Activated B cell treated with CpG ODN at 0.5 μM for 24 hours (primary cell): ENCODE measurements at regions not wholly inside any gene's neighbourhood (a gene's known extent, or its start where the extent isn't known, plus 50 kb on each side); places are given as distances from the start of the nearest gene placed in this dataset.
"Not testable (repeated sequence)": the region's sequence is repeated elsewhere in the genome, so short reads cannot be mapped to it uniquely, and the experiment has no call there.

Source experiments
- ATAC-seq: fragments of 200-7000 bp; cut with Tn5 transposase; one replicate; pipeline ENCODE4 v1.10.0; 2021; ENCODE audit warnings: low read depth, mild to moderate bottlenecking, moderate library complexity
- CTCF ChIA-PET: fragments of 350-600 bp; sonication (Branson Sonifier 250); formaldehyde crosslinking; loops from one replicate; lab custom pipeline; 2021; ENCODE audit warnings: antibody characterized with exemption; lab: Charles Lee
- POLR2A ChIA-PET: fragments of 350-600 bp; sonication (Branson Sonifier 250); formaldehyde crosslinking; loops from one replicate; lab custom pipeline; 2021; ENCODE audit warnings: antibody characterized with exemption; lab: Charles Lee
- DNase-seq: peaks from one replicate; pipeline ENCODE4 v3.0.0; 2022
- H3K27ac Mint-ChIP-seq: one replicate; pipeline ENCODE4 v1.8.0; 2020; ENCODE audit warnings: mixed read lengths
- H3K27me3 Mint-ChIP-seq: one replicate; pipeline ENCODE4 v1.8.0; 2021; ENCODE audit warnings: mixed read lengths
- H3K36me3 Mint-ChIP-seq: one replicate; pipeline ENCODE4 v1.8.0; 2021; ENCODE audit warnings: low read depth, mixed read lengths
- H3K4me1 Mint-ChIP-seq: one replicate; pipeline ENCODE4 v1.8.0; 2021; ENCODE audit warnings: mixed read lengths
- H3K4me3 Mint-ChIP-seq: one replicate; pipeline ENCODE4 v1.8.0; 2020; ENCODE audit warnings: mild to moderate bottlenecking, mixed read lengths
- H3K9me3 Mint-ChIP-seq: one replicate; pipeline ENCODE4 v1.8.0; 2020; ENCODE audit warnings: mixed read lengths
- intact Hi-C: fragments of 100-400 bp; cut with micrococcal nuclease; formaldehyde crosslinking; loops from one replicate; pipeline ENCODE4 v1.15.1; 2024
- TF ChIP-seq, protein P1 (sequence below): fragments of 200-600 bp; IDR thresholded peaks from one replicate; pipeline ENCODE4 v1.8.0; 2022; ENCODE audit warnings: antibody characterized with exemption, mild to moderate bottlenecking

DNA sequence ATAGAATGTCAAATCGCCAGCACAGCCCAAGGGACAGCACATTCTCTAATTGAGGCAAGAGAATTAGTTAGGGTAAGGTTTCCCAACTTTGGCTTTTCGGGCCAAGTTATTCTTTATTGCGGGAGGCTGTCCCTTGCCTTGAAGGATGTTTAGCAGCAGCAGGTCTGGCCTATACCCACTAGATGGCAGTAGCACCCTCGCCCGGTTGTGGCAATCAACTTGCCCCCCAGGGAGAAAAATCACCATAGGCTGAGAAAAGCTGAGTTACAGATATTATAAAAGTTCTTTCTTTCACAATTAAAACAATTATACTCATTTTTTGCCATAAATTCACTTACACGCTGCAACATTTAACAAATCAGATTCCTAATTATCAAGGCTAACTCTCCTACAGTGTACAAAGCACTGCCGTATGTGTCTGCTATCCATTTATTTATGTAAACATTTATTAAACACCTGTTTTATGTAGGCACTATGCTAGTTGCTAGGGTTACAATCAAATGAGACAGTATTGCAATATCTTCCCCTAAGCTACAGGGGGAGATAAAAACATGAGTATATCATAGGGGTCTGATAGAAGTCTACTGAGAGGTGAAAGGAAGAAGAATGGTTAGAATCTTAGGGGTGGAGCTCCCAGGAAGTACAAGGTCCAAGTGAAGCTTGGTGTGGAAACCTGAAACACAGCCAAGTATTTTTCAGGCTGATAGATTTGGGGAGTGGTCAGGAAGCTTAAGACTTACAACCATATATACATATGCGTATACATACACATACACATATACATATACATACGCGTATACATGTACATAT is 452.3 kb downstream of the RAB38 start:
- ATAC-seq: no peak
- Mint-ChIP-seq H3K36me3 (no peaks in the 10 kb centered on the region), H3K27ac (no peak overlapping the region), H3K27me3 (no peaks in the 10 kb centered on the region), H3K4me3 (no peak overlapping the region), H3K4me1 (no peaks in the 10 kb centered on the region), H3K9me3 (no peaks in the 10 kb centered on the region)
- intact Hi-C loops: no loop called here
- ChIA-PET CTCF (no interaction called here), POLR2A (no interaction called here)
- TF ChIP-seq, protein P1, sequence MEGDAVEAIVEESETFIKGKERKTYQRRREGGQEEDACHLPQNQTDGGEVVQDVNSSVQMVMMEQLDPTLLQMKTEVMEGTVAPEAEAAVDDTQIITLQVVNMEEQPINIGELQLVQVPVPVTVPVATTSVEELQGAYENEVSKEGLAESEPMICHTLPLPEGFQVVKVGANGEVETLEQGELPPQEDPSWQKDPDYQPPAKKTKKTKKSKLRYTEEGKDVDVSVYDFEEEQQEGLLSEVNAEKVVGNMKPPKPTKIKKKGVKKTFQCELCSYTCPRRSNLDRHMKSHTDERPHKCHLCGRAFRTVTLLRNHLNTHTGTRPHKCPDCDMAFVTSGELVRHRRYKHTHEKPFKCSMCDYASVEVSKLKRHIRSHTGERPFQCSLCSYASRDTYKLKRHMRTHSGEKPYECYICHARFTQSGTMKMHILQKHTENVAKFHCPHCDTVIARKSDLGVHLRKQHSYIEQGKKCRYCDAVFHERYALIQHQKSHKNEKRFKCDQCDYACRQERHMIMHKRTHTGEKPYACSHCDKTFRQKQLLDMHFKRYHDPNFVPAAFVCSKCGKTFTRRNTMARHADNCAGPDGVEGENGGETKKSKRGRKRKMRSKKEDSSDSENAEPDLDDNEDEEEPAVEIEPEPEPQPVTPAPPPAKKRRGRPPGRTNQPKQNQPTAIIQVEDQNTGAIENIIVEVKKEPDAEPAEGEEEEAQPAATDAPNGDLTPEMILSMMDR: no peak
- DNase-seq: no peak

DNA sequence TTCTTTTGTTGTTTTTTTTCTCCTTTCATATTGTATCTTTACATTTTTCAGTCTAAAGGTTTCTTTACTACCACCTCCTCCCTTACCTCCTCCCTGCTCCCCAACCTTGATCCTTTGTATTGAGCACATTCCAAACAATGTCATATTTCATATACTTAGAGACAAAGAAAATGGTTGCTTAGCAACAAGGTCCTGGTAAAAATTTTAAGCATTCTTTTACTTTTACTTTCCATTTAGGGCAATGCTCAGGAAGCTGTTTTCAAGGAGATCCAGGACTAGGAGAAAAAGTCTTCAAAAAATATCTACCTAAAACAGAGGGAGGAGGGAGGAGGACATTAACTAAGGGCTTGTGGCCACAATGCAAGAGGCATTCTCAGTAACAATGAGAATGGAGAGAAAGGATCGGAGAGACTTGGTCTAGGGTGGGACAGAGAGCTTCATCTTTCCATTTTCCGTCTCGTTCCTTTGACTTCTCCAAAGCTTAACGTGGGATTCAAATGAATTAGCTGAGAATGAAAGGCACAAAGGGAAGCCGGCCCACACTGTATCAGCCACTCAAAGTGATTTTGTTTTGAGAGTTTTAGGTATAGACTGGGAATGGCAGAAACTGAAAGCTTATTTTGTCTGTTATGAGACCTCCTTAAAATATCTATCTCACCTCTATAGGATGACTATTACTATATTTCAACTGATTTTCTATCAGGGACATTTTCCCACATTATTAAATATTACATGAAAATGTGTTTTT is 455.7 kb downstream of the RAB38 start:
- POLR2A ChIA-PET: no interaction called here
- Mint-ChIP-seq H3K27ac (no peak overlapping the region), H3K4me1 (no peaks in the 10 kb centered on the region)

DNA sequence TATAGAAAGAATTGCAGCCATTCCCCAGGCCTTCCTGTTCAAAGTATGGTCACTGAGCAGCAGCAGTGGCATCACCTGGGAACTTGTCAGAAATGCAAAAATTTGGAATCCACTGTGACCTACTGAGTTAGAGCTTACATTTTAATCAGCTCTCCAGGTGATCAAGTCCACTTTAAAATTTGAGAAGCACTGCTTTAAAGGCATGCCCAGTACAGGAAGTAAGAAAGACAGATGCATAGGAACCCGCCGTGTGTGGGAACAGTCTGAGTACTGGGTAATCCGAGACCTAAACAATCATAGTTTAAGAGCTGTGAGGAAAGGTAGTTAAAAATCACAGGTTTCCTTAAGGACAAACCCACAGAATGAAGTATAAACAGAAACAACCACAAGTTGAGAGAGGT is 462.4 kb downstream of the RAB38 start:
- H3K4me1 Mint-ChIP-seq: no peaks in the 10 kb centered on the region
- TF ChIP-seq, protein P1: no peak
- H3K27ac Mint-ChIP-seq: no peak overlapping the region

More for the DNA sequence above, 455.7 kb downstream of the RAB38 start:
- Mint-ChIP-seq H3K36me3 (no peaks in the 10 kb centered on the region), H3K9me3 (no peaks in the 10 kb centered on the region), H3K4me3 (no peak overlapping the region), H3K27me3 (no peaks in the 10 kb centered on the region)
- ATAC-seq (no peak), DNase-seq (no peak)
- intact Hi-C loops: no loop called here
- TF ChIP-seq, protein P1: no peak
- CTCF ChIA-PET: no interaction called here

DNA sequence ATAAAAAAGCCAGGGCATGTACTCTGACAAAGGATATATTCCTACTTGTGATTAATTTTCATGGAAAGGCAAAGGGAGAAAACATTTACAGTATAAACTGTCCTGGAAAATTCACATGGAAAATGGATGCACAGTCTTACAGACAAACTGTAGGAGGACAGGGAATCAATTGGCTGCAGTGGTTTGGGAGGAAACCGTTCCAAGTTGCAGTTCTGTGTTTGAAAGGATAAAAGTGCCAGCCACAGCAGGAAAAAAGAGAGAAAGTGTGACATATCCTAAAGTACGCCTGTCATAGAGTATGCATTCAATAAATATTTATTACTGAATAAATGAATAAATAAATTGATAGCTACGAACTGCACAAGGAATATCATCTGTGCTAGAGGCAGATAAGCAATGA is 462.9 kb downstream of the RAB38 start:
- no peaks in the 10 kb centered on the region for H3K27me3 Mint-ChIP-seq
- ATAC-seq: no peak
- no peak overlapping the region for H3K4me3 Mint-ChIP-seq
- DNase-seq: no peak
- no peaks in the 10 kb centered on the region for H3K4me1 Mint-ChIP-seq
- peaks cover 2% of the 10 kb centered on the region for H3K9me3 Mint-ChIP-seq
- POLR2A ChIA-PET: no interaction called here
- H3K36me3 Mint-ChIP-seq: no peaks in the 10 kb centered on the region
- TF ChIP-seq, protein P1: no peak
- intact Hi-C loops: no loop called here
- CTCF ChIA-PET: no interaction called here
- no peak overlapping the region for H3K27ac Mint-ChIP-seq

More for the DNA sequence above, 462.4 kb downstream of the RAB38 start:
- no peak for ATAC-seq
- no peaks in the 10 kb centered on the region for H3K36me3 Mint-ChIP-seq
- intact Hi-C loops: no loop called here
- CTCF ChIA-PET: no interaction called here
- no peak overlapping the region for H3K4me3 Mint-ChIP-seq
- POLR2A ChIA-PET: no interaction called here
- no peaks in the 10 kb centered on the region for H3K27me3 Mint-ChIP-seq
- no peak for DNase-seq
- H3K9me3 Mint-ChIP-seq: peaks cover 2% of the 10 kb centered on the region

DNA sequence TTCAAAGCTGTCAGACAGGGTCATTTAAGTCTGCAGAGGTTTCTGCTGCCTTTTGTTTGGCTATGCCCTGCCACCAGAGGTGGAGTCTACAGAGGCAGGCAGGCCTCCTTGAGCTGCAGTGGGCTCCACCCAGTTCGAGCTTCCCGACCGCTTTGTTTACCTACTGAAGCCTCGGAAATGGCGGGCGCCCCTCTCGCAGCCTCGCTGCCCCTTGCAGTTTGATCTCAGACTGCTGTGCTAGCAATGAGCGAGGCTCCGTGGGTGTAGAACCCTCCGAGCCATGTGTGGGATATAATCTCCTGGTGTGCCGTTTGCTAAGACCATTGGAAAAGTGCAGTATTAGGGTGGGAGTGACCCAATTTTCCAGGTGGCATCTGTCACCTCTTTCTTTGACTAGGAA is 471.7 kb downstream of the RAB38 start:
- intact Hi-C loops, H3K4me1 Mint-ChIP-seq, H3K36me3 Mint-ChIP-seq, POLR2A ChIA-PET, H3K9me3 Mint-ChIP-seq, DNase-seq, ATAC-seq, H3K27me3 Mint-ChIP-seq, H3K4me3 Mint-ChIP-seq, H3K27ac Mint-ChIP-seq, CTCF ChIA-PET: not testable (repeated sequence)
